HFF-Myc (cell line): ENCODE measurements at regions not wholly inside any gene's neighbourhood (a gene's known extent, or its start where the extent isn't known, plus 50 kb on each side); places are given as distances from the start of the nearest gene placed in this dataset.

ENCODE experiments used
- DNase-seq: peaks from one replicate; pipeline ENCODE4 v3.0.0-alpha.2; 2011; ENCODE audit warnings: low read depth; ENCODE audit errors: extremely low read depth
- H3K4me3 ChIP-seq: replicated peaks from 2 replicates; pipeline ENCODE4 v1.5.1; 2011; ENCODE audit warnings: low read depth, mild to moderate bottlenecking, control low read depth, low read length
- CTCF ChIP-seq: IDR thresholded peaks from 2 replicates; pipeline ENCODE4 v1.5.1; 2012; ENCODE audit warnings: mild to moderate bottlenecking, low read depth, low read length, control low read depth; ENCODE audit errors: missing control alignments

GRCh38 chr6:11384531-11385309 lies 152.3 kb upstream of the NEDD9 start:
- no peak for DNase-seq
- TF ChIP-seq CTCF, result no peak
- no peak overlapping the region for H3K4me3 ChIP-seq

GRCh38 chr6:11381801-11382513 lies 149.5 kb upstream of the NEDD9 start:
- TF ChIP-seq CTCF, result no peak
- H3K4me3 ChIP-seq, result no peak overlapping the region
- DNase-seq, result no peak

GRCh38 chr6:11380969-11381744 lies 148.7 kb upstream of the NEDD9 start:
- no peak for DNase-seq
- no peak overlapping the region for H3K4me3 ChIP-seq
- TF ChIP-seq CTCF, result no peak

- no peak for DNase-seq
- no peak overlapping the region for H3K4me3 ChIP-seq
- TF ChIP-seq CTCF, result no peak
Measured at GRCh38 chr6:11380549-11380948, 148.1 kb upstream of the NEDD9 start.

- TF ChIP-seq CTCF, result no peak
- H3K4me3 ChIP-seq, result no peak overlapping the region
- DNase-seq, result no peak
Measured at GRCh38 chr6:11379805-11380204, 147.3 kb upstream of the NEDD9 start.

- no peak overlapping the region for H3K4me3 ChIP-seq
- no peak for TF ChIP-seq CTCF
- no peak for DNase-seq
Measured at GRCh38 chr6:11378639-11379038, 146.2 kb upstream of the NEDD9 start.
